ENCODE measurements at regions not wholly inside any gene's neighbourhood (a gene's known extent, or its start where the extent isn't known, plus 50 kb on each side); places are given as distances from the start of the nearest gene placed in this dataset.

DNA sequence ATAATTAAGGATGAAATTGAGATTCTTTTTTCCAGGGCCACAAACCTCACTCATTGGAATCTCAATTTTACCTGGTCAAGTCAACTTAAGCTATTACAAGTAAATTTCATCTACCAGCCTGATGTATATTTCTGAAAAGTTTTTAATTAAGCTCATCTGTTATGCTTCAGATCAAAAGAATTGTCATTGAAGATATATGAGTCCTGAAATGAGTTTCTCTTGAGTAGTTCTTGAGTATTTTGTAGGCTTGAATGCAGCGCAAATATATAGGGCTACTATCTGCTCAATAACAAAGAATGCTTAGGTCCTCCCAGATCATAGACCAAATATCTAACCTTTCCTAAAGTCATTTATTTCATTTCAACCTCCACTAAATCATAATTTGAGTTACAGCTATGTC is 482.2 kb upstream of the ST8SIA4 start:
- H3K9me3 ChIP-seq (ENCODE audit: low read length): no peaks in the 10 kb centered on the region
- no peaks in the 10 kb centered on the region for H3F3A ChIP-seq (ENCODE audit: insufficient read depth, low read length, poor library complexity, severe bottlenecking)
- H2AFZ ChIP-seq (ENCODE audit: low read depth, low read length): no peak overlapping the region

DNA sequence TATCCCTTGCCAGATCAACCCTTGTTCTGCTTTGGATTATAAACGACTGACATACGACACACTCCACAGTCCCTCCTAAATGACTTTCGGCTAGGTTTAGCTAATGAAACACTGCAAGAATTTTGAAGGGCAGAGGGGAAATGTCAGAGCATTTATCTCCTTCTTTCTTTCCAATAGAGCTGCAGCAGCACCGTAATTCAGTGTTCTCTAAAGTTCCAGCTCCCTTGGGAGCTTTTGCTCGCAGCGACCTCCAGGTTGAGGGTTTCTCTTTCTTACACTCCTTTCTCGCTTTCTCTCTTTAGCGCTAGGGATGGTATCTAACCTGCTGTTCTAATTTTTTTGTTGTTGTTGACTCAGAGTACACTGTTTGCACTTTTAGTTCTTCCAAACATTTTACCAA is 467.1 kb upstream of the ST8SIA4 start:
- H3K27ac ChIP-seq (ENCODE audit: low read length): no peak overlapping the region
- no peaks in the 10 kb centered on the region for H3F3A ChIP-seq (ENCODE audit: insufficient read depth, low read length, poor library complexity, severe bottlenecking)
- no peaks in the 10 kb centered on the region for H3K27me3 ChIP-seq (ENCODE audit: insufficient read depth, low read depth, low read length)
- H3K79me2 ChIP-seq (replicated peaks; ENCODE audit: insufficient read depth, low read length): no peaks in the 10 kb centered on the region
- H3K9ac ChIP-seq (ENCODE audit: low read length): no peak overlapping the region
- no peaks in the 10 kb centered on the region for H3K36me3 ChIP-seq (ENCODE audit: insufficient read depth, low read length)
- no peak overlapping the region for H3K4me2 ChIP-seq (ENCODE audit: low read length)
- no peaks in the 10 kb centered on the region for H3K9me2 ChIP-seq (ENCODE audit: insufficient read depth, low read length)
- no peak for TF ChIP-seq EZH2 (IDR thresholded peaks at IDR 0.05; ENCODE audit: borderline replicate concordance, insufficient read depth, low read length, poor library complexity, severe bottlenecking)
- no peak for TF ChIP-seq CTCF (IDR thresholded peaks at IDR 0.05; ENCODE audit: poor library complexity, severe bottlenecking)
- TF ChIP-seq RAD21 (conservative IDR thresholded peaks at IDR 0.05): no peak
- no peak for TF ChIP-seq REST (IDR thresholded peaks at IDR 0.05; ENCODE audit: borderline replicate concordance)
- no peak for TF ChIP-seq EP300 (conservative IDR thresholded peaks at IDR 0.05; ENCODE audit: poor library complexity, severe bottlenecking)
- no peak for TF ChIP-seq SMC3 (conservative IDR thresholded peaks at IDR 0.05; ENCODE audit: poor library complexity)
- no peak for TF ChIP-seq MXI1 (conservative IDR thresholded peaks at IDR 0.05; ENCODE audit: poor library complexity, severe bottlenecking)
- TF ChIP-seq TAF1 (IDR thresholded peaks at IDR 0.05; ENCODE audit: low read depth): no peak
- TF ChIP-seq POLR2AphosphoS5 (IDR thresholded peaks at IDR 0.05): no peak
- no peaks in the 10 kb centered on the region for H3K9me3 ChIP-seq (ENCODE audit: low read length)
- H3K4me3 ChIP-seq (ENCODE audit: low read length): no peak overlapping the region
- H2AFZ ChIP-seq (ENCODE audit: low read depth, low read length): no peak overlapping the region
- no peaks in the 10 kb centered on the region for H4K20me1 ChIP-seq (ENCODE audit: insufficient read depth)

More for the DNA sequence above, 482.2 kb upstream of the ST8SIA4 start:
- H4K20me1 ChIP-seq (ENCODE audit: insufficient read depth): no peaks in the 10 kb centered on the region
- H3K79me2 ChIP-seq (replicated peaks; ENCODE audit: insufficient read depth, low read length): no peaks in the 10 kb centered on the region
- no peak overlapping the region for H3K27ac ChIP-seq (ENCODE audit: low read length)
- H3K4me3 ChIP-seq (ENCODE audit: low read length): no peak overlapping the region
- no peaks in the 10 kb centered on the region for H3K9me2 ChIP-seq (ENCODE audit: insufficient read depth, low read length)
- TF ChIP-seq POLR2AphosphoS5 (IDR thresholded peaks at IDR 0.05) (no peak), TAF1 (IDR thresholded peaks at IDR 0.05; ENCODE audit: low read depth) (no peak)
- H3K9ac ChIP-seq (ENCODE audit: low read length): no peak overlapping the region
- no peaks in the 10 kb centered on the region for H3K36me3 ChIP-seq (ENCODE audit: insufficient read depth, low read length)
- no peaks in the 10 kb centered on the region for H3K27me3 ChIP-seq (ENCODE audit: insufficient read depth, low read depth, low read length)
- H3K4me2 ChIP-seq (ENCODE audit: low read length): no peak overlapping the region

GRCh38 chr5:101364469-101364868 is 461.4 kb upstream of the ST8SIA4 start:
- no peak for TF ChIP-seq POLR2AphosphoS5 (IDR thresholded peaks at IDR 0.05)
- TF ChIP-seq CTCF (IDR thresholded peaks at IDR 0.05; ENCODE audit: poor library complexity, severe bottlenecking): no peak
- TF ChIP-seq SMC3 (conservative IDR thresholded peaks at IDR 0.05; ENCODE audit: poor library complexity): no peak
- no peak for TF ChIP-seq EZH2 (IDR thresholded peaks at IDR 0.05; ENCODE audit: borderline replicate concordance, insufficient read depth, low read length, poor library complexity, severe bottlenecking)
- no peak for TF ChIP-seq EP300 (conservative IDR thresholded peaks at IDR 0.05; ENCODE audit: poor library complexity, severe bottlenecking)
- TF ChIP-seq RAD21 (conservative IDR thresholded peaks at IDR 0.05): no peak
- TF ChIP-seq REST (IDR thresholded peaks at IDR 0.05; ENCODE audit: borderline replicate concordance): no peak
- TF ChIP-seq MXI1 (conservative IDR thresholded peaks at IDR 0.05; ENCODE audit: poor library complexity, severe bottlenecking): no peak
- TF ChIP-seq TAF1 (IDR thresholded peaks at IDR 0.05; ENCODE audit: low read depth): no peak
- H4K20me1 ChIP-seq (ENCODE audit: insufficient read depth): no peaks in the 10 kb centered on the region
- H3K9me3 ChIP-seq (ENCODE audit: low read length): no peaks in the 10 kb centered on the region
- no peaks in the 10 kb centered on the region for H3K79me2 ChIP-seq (replicated peaks; ENCODE audit: insufficient read depth, low read length)
- H3K9me2 ChIP-seq (ENCODE audit: insufficient read depth, low read length): no peaks in the 10 kb centered on the region
- H3K4me3 ChIP-seq (ENCODE audit: low read length): no peak overlapping the region
- H3K27me3 ChIP-seq (ENCODE audit: insufficient read depth, low read depth, low read length): no peaks in the 10 kb centered on the region
- H3K4me2 ChIP-seq (ENCODE audit: low read length): no peak overlapping the region
- H3K36me3 ChIP-seq (ENCODE audit: insufficient read depth, low read length): no peaks in the 10 kb centered on the region
- no peaks in the 10 kb centered on the region for H3F3A ChIP-seq (ENCODE audit: insufficient read depth, low read length, poor library complexity, severe bottlenecking)
- no peak overlapping the region for H3K27ac ChIP-seq (ENCODE audit: low read length)
- H3K9ac ChIP-seq (ENCODE audit: low read length): no peak overlapping the region
- H2AFZ ChIP-seq (ENCODE audit: low read depth, low read length): no peak overlapping the region
